ENCODE measurements at regions not wholly inside any gene's neighbourhood (a gene's known extent, or its start where the extent isn't known, plus 50 kb on each side); places are given as distances from the start of the nearest gene placed in this dataset.

- TF ChIP-seq CTCF (IDR thresholded peaks at IDR 0.05) (no peak), POLR2A (IDR thresholded peaks at IDR 0.05) (no peak)
These were observed 70.7 kb upstream of the RANBP6 start for GRCh38 chr9:6086006-6086655.

All from vagina (tissue), 2 donors.